ENCODE measurements at regions not wholly inside any gene's neighbourhood (a gene's known extent, or its start where the extent isn't known, plus 50 kb on each side); places are given as distances from the start of the nearest gene placed in this dataset.
A peak's percentile ranks its signal among the peaks of the same experiment; 100 is the strongest.

GRCh38 chr20:4600308-4601014, 85.8 kb upstream of the PRNP start:
- DNase-seq = no peak

- no peak for DNase-seq
These were observed 89.0 kb upstream of the PRNP start for GRCh38 chr20:4597215-4597614.

GRCh38 chr20:4593149-4593525, 93.1 kb upstream of the PRNP start:
- no peak for DNase-seq

GRCh38 chr20:4592316-4593148, 93.7 kb upstream of the PRNP start:
- peak; percentile 35 for DNase-seq

GRCh38 chr20:4591975-4592315, 94.3 kb upstream of the PRNP start:
- no peak for DNase-seq

GRCh38 chr20:4585758-4586157, 100.5 kb upstream of the PRNP start:
- no peak for DNase-seq

- no peak for DNase-seq
These were observed 101.0 kb upstream of the PRNP start for GRCh38 chr20:4585104-4585753.

- DNase-seq = no peak
These were observed 101.7 kb upstream of the PRNP start for GRCh38 chr20:4584510-4584909.

GRCh38 chr20:4581838-4582237, 104.4 kb upstream of the PRNP start:
- DNase-seq = no peak

GRCh38 chr20:4578375-4578774, 107.9 kb upstream of the PRNP start:
- DNase-seq = no peak

GRCh38 chr20:4574356-4574690, 111.9 kb upstream of the PRNP start:
- no peak for DNase-seq

- peak; percentile 93 for DNase-seq
These were observed 112.5 kb upstream of the PRNP start for GRCh38 chr20:4573564-4574355.

- DNase-seq = peak; percentile 32
These were observed 114.3 kb upstream of the PRNP start for GRCh38 chr20:4571759-4572531.

- DNase-seq = no peak
These were observed 116.4 kb upstream of the PRNP start for GRCh38 chr20:4569865-4570264.

- DNase-seq = no peak
These were observed 117.2 kb upstream of the PRNP start for GRCh38 chr20:4569092-4569491.

- no peak for DNase-seq
These were observed 117.8 kb upstream of the PRNP start for GRCh38 chr20:4568361-4568959.

- DNase-seq = no peak
These were observed 119.1 kb upstream of the PRNP start for GRCh38 chr20:4567170-4567569.

GRCh38 chr20:4563534-4563933, 122.7 kb upstream of the PRNP start:
- DNase-seq = peak; percentile 74

- DNase-seq = no peak
These were observed 123.2 kb upstream of the PRNP start for GRCh38 chr20:4563031-4563430.

- peak; percentile 44 for DNase-seq
These were observed 125.6 kb upstream of the PRNP start for GRCh38 chr20:4560667-4561066.

GRCh38 chr20:4559906-4560305, 126.3 kb upstream of the PRNP start:
- no peak for DNase-seq

- no peak for DNase-seq
These were observed 127.2 kb upstream of the PRNP start for GRCh38 chr20:4559106-4559505.

Measured in fibroblast of upper back skin (primary cell).